Activated T-helper 1 cell treated with Interleukin-2 at 50 U/mL for 16 hours (primary cell): ENCODE measurements at regions not wholly inside any gene's neighbourhood (a gene's known extent, or its start where the extent isn't known, plus 50 kb on each side); places are given as distances from the start of the nearest gene placed in this dataset.
"Not testable (repeated sequence)": the region's sequence is repeated elsewhere in the genome, so short reads cannot be mapped to it uniquely, and the experiment has no call there.

Experiments used
- DNase-seq: peaks from one replicate; pipeline ENCODE4 v3.0.0-alpha.2; 2020; ENCODE audit warnings: low read depth

DNA sequence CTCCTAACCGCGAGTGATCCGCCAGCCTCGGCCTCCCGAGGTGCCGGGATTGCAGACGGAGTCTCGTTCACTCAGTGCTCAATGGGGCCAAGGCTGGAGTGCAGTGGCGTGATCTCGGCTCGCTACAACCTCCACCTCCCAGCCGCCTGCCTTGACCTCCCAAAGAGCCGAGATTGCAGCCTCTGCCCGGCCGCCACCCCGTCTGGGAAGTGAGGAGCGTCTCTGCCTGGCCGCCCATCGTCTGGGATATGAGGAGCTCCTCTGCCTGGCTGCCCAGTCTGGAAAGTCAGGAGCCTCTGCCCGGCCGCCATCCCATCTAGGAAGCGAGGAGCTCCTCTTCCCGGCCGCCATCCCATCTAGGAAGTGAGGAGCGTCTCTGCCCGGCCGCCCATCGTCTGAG, 58.8 kb upstream of the ANKRD30BL start:
- DNase-seq = not testable (repeated sequence)

- not testable (repeated sequence) for DNase-seq
Measured at GRCh38 chr2:132221886-132222285, 60.1 kb upstream of the ANKRD30BL start.

DNA sequence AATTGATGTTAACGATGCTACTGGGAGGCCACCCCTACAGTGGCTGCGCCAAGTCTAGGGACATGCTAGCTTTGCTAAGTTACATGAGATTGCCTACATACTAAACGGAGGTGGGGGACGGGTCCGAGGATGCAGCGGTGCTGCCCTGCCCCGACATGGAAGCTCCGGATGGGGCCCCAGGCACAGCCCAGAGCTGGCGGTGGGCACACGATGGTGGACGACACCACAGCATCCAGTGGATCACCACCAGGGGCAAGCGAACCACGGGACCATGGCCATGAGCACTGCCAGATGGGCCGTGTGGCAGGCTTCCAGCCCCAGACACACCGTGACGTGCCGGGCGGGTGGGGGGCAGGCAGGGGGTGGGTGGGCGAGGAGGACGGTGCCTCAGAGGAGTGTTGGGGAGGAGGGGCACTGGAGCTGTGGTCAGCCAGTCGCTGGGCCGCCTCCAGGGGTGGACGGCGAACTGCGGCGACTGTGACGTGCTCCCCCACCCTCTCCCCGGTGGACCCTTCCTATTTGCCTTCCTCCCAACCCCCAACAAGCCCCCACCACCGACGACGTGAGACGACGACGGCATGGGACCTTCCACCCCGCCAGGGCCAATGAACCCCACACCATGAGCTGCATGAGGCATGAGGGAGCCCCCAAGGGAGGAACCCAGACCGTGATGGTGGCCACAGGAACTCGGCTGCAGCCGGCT, 90.6 kb upstream of the ANKRD30BL start:
- no peak for DNase-seq

DNA sequence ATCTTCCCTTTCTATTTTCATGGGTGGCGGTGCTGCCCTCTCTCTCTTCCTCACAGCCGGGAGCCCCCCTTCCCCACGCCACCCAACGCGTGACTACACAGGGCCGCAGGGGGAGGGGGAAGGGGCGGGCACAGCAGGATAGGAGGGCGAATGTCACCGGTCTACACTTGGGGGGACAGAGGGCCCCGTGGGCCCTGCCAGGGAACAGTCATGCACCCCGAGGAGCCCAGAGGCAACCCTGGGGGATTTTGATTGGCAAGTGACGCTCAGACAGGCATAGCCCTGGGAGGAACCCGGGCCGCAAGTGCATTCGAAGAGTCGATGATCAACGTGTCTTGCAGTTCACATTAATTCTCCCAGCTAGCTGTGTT, 91.1 kb upstream of the ANKRD30BL start:
- DNase-seq = no peak

DNA sequence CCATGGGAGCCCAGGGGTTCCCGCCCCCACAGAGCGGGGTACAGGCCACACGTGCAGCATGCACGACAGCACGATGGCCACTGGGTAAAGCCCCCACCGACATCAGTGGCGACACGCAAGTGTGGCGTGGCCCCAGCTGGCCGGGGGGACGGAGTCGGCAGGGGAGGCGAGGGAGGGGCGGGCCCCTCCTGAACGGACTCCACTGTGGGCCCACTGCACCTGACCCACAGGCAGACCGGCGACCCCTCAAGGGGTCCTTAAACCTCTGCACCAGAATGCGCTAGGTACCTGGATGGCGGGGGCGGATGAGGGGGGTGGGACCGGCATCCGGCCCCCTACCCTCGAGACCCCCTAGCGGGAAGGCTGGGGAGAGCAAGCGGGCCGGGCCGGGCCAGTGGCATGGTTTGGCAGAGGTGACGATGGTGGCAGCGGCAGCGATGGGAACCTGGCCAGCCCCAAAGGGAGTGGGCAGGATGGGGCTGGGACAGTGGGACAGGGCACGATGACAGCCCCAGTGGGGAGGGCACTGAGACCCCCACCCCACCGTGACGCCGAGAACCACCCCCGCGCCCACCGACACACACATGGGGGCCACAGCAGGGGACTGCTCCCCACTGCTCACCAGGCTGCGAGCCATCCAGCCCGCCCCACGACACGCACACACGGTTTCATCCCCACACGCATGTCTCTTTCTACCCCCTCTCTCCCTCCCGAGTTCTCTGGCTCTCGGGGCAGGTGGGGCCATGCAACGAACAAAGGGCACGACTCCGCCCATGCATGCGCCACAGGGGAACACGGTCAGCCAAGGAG, 91.9 kb upstream of the ANKRD30BL start:
- no peak for DNase-seq

DNA sequence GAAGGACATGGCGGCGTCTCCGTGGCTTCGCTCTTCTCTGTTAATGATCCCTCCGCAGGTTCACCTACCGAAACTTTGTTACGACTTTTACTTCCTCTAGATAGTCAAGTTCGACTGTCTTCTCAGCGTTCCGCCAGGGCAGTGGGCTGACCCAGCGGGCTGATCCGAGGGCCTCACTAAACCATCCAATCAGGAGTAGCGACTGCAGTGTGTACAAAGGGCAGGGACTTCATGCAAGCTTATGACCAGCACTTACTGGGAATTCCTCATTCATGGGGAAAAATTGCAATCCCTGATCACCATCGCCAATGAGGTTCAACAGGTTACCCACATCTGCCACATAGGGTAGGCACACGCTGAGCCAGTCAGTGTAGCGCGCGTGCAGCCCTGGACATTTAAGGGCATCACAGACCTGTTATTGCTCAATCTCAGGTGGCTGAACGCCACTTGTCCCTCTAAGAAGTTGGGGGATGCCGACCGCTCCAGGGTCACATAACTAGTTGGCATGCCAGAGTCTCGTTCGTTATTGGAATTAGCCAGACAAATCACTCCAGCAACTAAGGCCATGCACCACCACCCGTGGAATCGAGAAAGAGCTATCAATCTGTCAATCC, 92.7 kb upstream of the ANKRD30BL start:
- not testable (repeated sequence) for DNase-seq

DNA sequence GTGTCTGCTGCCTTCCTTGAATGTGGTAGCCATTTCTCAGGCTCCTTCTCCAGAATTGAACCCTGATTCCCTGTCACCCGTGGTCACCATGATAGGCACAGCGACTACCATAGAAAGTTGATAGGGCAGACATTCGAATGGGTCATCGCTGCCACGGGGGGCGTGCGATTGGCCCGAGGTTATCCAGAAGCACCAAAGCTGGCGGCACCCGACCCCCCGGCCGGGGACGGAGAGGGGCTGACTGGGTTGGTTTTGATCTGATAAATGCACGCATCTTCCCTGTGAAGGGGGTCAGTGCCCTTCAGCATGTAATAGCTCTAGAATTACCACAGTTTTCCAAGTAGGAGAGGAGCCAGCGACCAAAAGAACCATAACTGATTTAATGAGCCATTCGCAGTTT, 94.0 kb upstream of the ANKRD30BL start:
- DNase-seq = no peak

GRCh38 chr2:132256251-132256902, 94.6 kb upstream of the ANKRD30BL start:
- DNase-seq = no peak

- not testable (repeated sequence) for DNase-seq
Measured at GRCh38 chr2:132256903-132257300, 95.2 kb upstream of the ANKRD30BL start.

- DNase-seq = not testable (repeated sequence)
Measured at GRCh38 chr2:132257301-132258171, 95.8 kb upstream of the ANKRD30BL start.

GRCh38 chr2:132259276-132259675, 97.5 kb upstream of the ANKRD30BL start:
- not testable (repeated sequence) for DNase-seq

- DNase-seq = not testable (repeated sequence)
Measured at GRCh38 chr2:132265595-132265994, 103.8 kb upstream of the ANKRD30BL start.

DNA sequence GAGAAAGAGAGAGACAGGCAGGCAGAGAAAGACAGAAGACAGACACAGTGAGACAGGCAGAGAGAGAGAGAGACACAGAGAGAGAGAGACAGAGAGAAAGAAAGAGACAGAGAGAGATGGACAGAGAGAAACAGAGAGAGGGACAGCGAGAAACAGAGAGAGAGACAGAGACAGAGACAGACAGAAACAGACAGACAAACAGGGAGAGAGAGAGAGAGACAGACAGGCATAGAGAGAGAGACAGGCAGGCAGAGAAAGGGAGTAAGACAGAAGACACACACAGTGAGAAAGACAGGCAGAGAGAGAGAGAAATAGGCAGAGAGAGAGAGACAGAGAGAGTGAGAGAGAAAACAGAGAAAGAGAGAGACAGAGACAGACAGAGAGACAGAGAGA, 105.3 kb upstream of the ANKRD30BL start:
- no peak for DNase-seq

DNA sequence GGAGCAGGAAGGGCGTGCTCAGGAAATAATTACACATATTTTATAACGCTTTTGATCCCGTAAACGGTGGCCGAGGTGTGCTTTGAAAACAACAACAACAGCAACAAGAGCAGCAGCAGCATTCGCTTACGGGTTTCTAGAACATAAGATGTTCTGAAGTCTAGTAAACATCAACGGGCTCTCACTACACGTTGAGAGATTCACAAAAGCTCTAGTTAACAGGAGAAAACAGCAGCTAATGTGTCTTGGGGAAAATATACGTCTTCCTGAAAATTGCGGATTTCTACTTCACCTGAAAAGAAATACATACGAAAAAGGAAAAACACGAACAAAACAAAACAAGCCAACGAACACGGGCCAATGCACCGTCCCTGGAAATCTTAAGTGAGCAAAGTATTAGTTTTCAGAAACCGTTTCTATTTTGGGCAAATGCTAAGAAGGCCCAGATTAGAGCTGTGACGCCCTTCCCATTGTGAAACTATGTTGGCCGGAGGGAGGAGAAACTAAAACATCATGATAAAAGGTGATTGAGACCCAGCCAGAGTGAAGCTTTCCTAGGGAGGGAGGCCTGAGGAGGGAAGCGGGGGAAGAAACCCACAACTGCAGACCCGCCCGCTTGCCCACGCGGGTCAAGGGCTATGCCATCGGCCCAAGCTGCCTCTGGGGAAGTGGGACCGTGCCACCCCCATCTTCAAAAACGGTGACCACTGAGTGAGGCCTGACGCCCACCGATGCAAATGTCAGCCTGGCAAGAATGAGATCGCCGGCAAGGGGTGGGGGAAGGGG, 105.9 kb upstream of the ANKRD30BL start:
- DNase-seq = not testable (repeated sequence)

DNA sequence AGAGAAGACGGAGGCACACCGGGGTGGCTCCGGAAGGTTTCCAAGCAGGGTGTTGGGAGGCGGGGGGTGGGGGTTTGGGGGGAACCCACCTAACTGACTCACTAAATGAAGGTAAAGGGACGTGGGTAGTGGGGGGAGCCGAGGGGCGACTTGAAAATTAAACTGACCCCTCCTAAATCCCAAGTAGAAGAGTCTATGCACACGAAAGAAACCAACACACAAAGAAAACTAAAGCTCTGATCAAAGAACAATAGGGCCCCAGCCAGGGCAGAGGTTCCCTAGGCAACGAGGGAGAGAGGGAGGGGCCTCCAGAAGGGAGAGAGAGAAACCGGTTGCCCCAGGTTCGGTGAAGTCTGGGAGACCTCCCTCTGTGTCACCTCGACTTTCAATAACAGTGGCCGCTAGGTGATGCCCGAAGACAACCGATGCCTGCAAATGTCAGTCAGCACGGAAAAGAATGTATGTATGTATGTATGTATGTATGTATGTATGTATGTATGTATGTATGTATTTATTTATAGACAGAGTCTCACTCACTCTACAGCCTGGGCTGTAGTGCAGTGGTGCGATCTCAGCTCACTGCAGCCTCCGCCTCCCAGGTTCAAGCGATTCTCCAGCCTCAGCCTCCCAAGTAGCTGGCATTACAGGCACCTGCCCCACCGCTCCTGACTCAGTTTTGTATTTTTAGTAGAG, 106.7 kb upstream of the ANKRD30BL start:
- peak; percentile 28 for DNase-seq

- DNase-seq = no peak
Measured at GRCh38 chr2:132268977-132269523, 107.3 kb upstream of the ANKRD30BL start.

GRCh38 chr2:132270255-132270654, 108.5 kb upstream of the ANKRD30BL start:
- no peak for DNase-seq

- DNase-seq = no peak
Measured at GRCh38 chr2:132270981-132271546, 109.3 kb upstream of the ANKRD30BL start.

DNA sequence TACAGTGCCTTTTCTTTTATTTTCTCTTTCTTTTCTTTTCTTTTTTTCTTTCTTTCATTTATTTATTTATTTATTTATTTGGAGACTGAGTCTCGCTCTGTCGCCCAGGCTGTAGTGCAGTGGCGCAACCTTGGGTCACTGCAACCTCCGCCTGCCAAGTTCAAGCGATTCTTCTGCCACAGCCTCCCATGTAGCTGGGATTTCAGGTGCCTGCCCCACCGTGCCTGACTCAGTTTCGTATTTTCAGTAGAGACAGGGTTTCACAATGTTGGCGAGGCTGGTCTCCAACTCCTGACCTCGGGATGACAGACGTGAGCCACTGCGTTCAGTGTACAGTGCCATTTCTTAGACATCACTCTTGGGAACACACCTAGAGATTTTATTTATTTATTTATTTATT, 110.0 kb upstream of the ANKRD30BL start:
- DNase-seq = not testable (repeated sequence)
